Natural killer cell (primary cell): ENCODE measurements at regions not wholly inside any gene's neighbourhood (a gene's known extent, or its start where the extent isn't known, plus 50 kb on each side); places are given as distances from the start of the nearest gene placed in this dataset.

Source experiments
- ATAC-seq, 3 donors: fragments of 150-1000 bp in 2 of 3; fragments of 200-7000 bp in 1 of 3; cut with Tn5 transposase; 1 replicate in 1 of 3; 2 replicates in 2 of 3; pipeline ENCODE4 v1.10.0; 2021; ENCODE audit warnings: mild to moderate bottlenecking in 2 of 3, moderate library complexity in 2 of 3
- DNase-seq, 2 donors: peaks; one replicate each; pipeline versions ENCODE4 v3.0.0 to v3.0.0-alpha.2; 2013 to 2021; ENCODE audit warnings: mixed read lengths in 1 of 2
- H3K27ac ChIP-seq: one replicate; pipeline ENCODE4 v1.5.1; 2013; ENCODE audit warnings: mild to moderate bottlenecking, low read length
- H3K27me3 ChIP-seq: one replicate; pipeline ENCODE4 v1.6.1; 2013; ENCODE audit warnings: low read length; ENCODE audit not compliant: control insufficient read depth, insufficient read depth
- H3K36me3 ChIP-seq: one replicate; pipeline ENCODE4 v1.6.1; 2013; ENCODE audit warnings: low read length; ENCODE audit not compliant: control insufficient read depth, insufficient read depth
- H3K4me1 ChIP-seq: one replicate; pipeline ENCODE4 v1.6.1; 2013; ENCODE audit warnings: low read length; ENCODE audit not compliant: control insufficient read depth, insufficient read depth
- H3K4me3 ChIP-seq: one replicate; pipeline ENCODE4 v1.5.1; 2013; ENCODE audit warnings: low read length
- H3K9me3 ChIP-seq: one replicate; pipeline ENCODE4 v1.6.1; 2013; ENCODE audit warnings: low read length; ENCODE audit not compliant: control insufficient read depth, insufficient read depth
- H3K27ac Mint-ChIP-seq, 2 donors: one replicate each; pipeline ENCODE4 v1.8.0; 2022; ENCODE audit warnings: mild to moderate bottlenecking in 2 of 2, mixed read lengths in 2 of 2, moderate library complexity in 1 of 2
- H3K27me3 Mint-ChIP-seq, 2 donors: one replicate each; pipeline ENCODE4 v1.8.0; 2022; ENCODE audit warnings: low read depth in 2 of 2, mixed read lengths in 2 of 2
- H3K36me3 Mint-ChIP-seq: one replicate; pipeline ENCODE4 v1.8.0; 2022; ENCODE audit warnings: mixed read lengths
- H3K4me1 Mint-ChIP-seq, 2 donors: one replicate each; pipeline ENCODE4 v1.8.0; 2022; ENCODE audit warnings: mixed read lengths in 2 of 2
- H3K4me3 Mint-ChIP-seq: one replicate; pipeline ENCODE4 v1.8.0; 2022; ENCODE audit warnings: mild to moderate bottlenecking, moderate library complexity, mixed read lengths
- H3K9me3 Mint-ChIP-seq, 2 donors: one replicate each; pipeline ENCODE4 v1.8.0; 2022; ENCODE audit warnings: mixed read lengths in 2 of 2
- CTCF ChIP-seq: fragments of 200-600 bp; IDR thresholded peaks from one replicate; pipeline ENCODE4 v1.8.0; 2022; ENCODE audit warnings: antibody characterized with exemption
- WGBS: methylation state at CpG from one replicate; pipeline ENCODE4 v1.1.7; 2013; ENCODE audit warnings: missing lambda C conversion rate; ENCODE audit not compliant: insufficient coverage; 5-methylcytosine and 5-hydroxymethylcytosine counted together
- intact Hi-C: fragments of 100-400 bp; cut with micrococcal nuclease; formaldehyde crosslinking; loops from one replicate; pipeline ENCODE4 v1.14.2; 2022

DNA sequence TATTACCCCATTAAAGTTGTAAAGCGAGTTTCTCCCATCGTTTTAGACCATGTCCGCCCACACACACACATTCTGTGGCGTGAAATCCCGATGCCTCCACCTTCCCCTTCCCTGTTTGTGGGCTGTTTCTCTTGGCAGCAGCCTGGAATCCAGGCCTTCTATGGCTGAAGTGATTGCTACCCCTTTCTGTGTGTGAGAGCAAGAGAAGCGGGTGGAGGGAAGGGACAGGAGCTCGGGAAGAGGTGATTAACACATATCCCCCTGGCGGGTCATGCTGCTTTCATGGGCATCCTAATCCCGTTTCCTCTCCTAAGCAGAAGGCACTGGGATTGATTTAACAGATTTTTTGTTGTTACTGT is 283.8 kb upstream of the RGMA start:
- no peaks in the 10 kb centered on the region for H3K27me3 ChIP-seq
- TF ChIP-seq CTCF, result no peak
- DNase-seq (no peak), ATAC-seq (no peak)
- no peak overlapping the region for H3K4me3 ChIP-seq
- H3K9me3 Mint-ChIP-seq, result no peaks in the 10 kb centered on the region
- H3K4me1 Mint-ChIP-seq, result no peaks in the 10 kb centered on the region
- no peak overlapping the region for H3K27ac ChIP-seq
- H3K36me3 ChIP-seq, result no peaks in the 10 kb centered on the region
- no peaks in the 10 kb centered on the region for H3K9me3 ChIP-seq
- no peak overlapping the region for H3K4me3 Mint-ChIP-seq
- H3K27ac Mint-ChIP-seq, result no peak overlapping the region
- WGBS, result 92% methylated on average over 8 of the region's 9 CpGs
- H3K27me3 Mint-ChIP-seq, result peaks cover 11 to 18% of the 10 kb centered on the region in 2 donors
- no peaks in the 10 kb centered on the region for H3K4me1 ChIP-seq
- no peaks in the 10 kb centered on the region for H3K36me3 Mint-ChIP-seq
- intact Hi-C loops, result no loop called here

GRCh38 chr15:93372208-93372864 is 283.3 kb upstream of the RGMA start:
- H3K9me3 ChIP-seq, result no peaks in the 10 kb centered on the region
- WGBS, result 69% methylated on average over 11 of the region's 11 CpGs
- Mint-ChIP-seq H3K4me1 (no peaks in the 10 kb centered on the region), H3K4me3 (no peak overlapping the region), H3K27ac (no peak overlapping the region), H3K36me3 (no peaks in the 10 kb centered on the region), H3K9me3 (no peaks in the 10 kb centered on the region), H3K27me3 (peaks cover 11 to 18% of the 10 kb centered on the region in 2 donors)
- no peaks in the 10 kb centered on the region for H3K36me3 ChIP-seq
- no peaks in the 10 kb centered on the region for H3K27me3 ChIP-seq
- no peaks in the 10 kb centered on the region for H3K4me1 ChIP-seq
- H3K4me3 ChIP-seq, result no peak overlapping the region
- TF ChIP-seq CTCF, result no peak
- intact Hi-C loops, result no loop called here
- no peak overlapping the region for H3K27ac ChIP-seq
- DNase-seq (no peak), ATAC-seq (no peak)

GRCh38 chr15:93366387-93367100 is 277.5 kb upstream of the RGMA start:
- WGBS, result 82% methylated on average over 5 of the region's 5 CpGs
- no peaks in the 10 kb centered on the region for H3K36me3 Mint-ChIP-seq
- Histone ChIP-seq H3K4me1 (no peaks in the 10 kb centered on the region), H3K9me3 (no peaks in the 10 kb centered on the region), H3K27me3 (no peaks in the 10 kb centered on the region), H3K27ac (no peak overlapping the region), H3K4me3 (no peak overlapping the region), H3K36me3 (no peaks in the 10 kb centered on the region)
- intact Hi-C loops, result no loop called here
- peaks cover 12 to 26% of the 10 kb centered on the region in 2 donors for H3K27me3 Mint-ChIP-seq
- no peaks in the 10 kb centered on the region for H3K9me3 Mint-ChIP-seq
- DNase-seq (no peak), ATAC-seq (no peak)
- no peak overlapping the region for H3K27ac Mint-ChIP-seq
- no peak for TF ChIP-seq CTCF
- no peaks in the 10 kb centered on the region for H3K4me1 Mint-ChIP-seq
- H3K4me3 Mint-ChIP-seq, result no peak overlapping the region

- ATAC-seq, result no peak
- 35% methylated on average over 6 of the region's 8 CpGs for WGBS
- Mint-ChIP-seq H3K27me3 (peaks cover 8 to 28% of the 10 kb centered on the region in 2 donors), H3K9me3 (no peaks in the 10 kb centered on the region), H3K36me3 (no peaks in the 10 kb centered on the region), H3K4me1 (no peaks in the 10 kb centered on the region), H3K27ac (no peak overlapping the region), H3K4me3 (no peak overlapping the region)
- no peak for TF ChIP-seq CTCF
- Histone ChIP-seq H3K27ac (no peak overlapping the region), H3K4me1 (no peaks in the 10 kb centered on the region), H3K27me3 (no peaks in the 10 kb centered on the region), H3K36me3 (no peaks in the 10 kb centered on the region), H3K4me3 (no peak overlapping the region), H3K9me3 (no peaks in the 10 kb centered on the region)
- intact Hi-C loops, result no loop called here
- DNase-seq, result no peak
Measured at GRCh38 chr15:93362821-93363220, 273.8 kb upstream of the RGMA start.
